ENCODE measurements at regions not wholly inside any gene's neighbourhood (a gene's known extent, or its start where the extent isn't known, plus 50 kb on each side); places are given as distances from the start of the nearest gene placed in this dataset.

- no peaks in the 10 kb centered on the region for H3K4me1 ChIP-seq (ENCODE audit: low read length)
- H3K9me3 ChIP-seq (ENCODE audit: insufficient read depth, low read length) = no peaks in the 10 kb centered on the region
- no peaks in the 10 kb centered on the region for H3K27me3 ChIP-seq (ENCODE audit: low read depth, low read length)
- no peaks in the 10 kb centered on the region for H3K36me3 ChIP-seq (replicated peaks; ENCODE audit: low read depth, low read length)
- H2AFZ ChIP-seq (ENCODE audit: low read depth, low read length) = no peak overlapping the region
- H4K20me1 ChIP-seq (ENCODE audit: insufficient read depth, low read length) = no peaks in the 10 kb centered on the region
- TF ChIP-seq CTCF (IDR thresholded peaks at IDR 0.05; ENCODE audit: low read depth, low read length) = no peak
- TF ChIP-seq EZH2phosphoT487 (IDR thresholded peaks at IDR 0.05; ENCODE audit: low read depth) = no peak
- no peak overlapping the region for H3K27ac ChIP-seq (ENCODE audit: low read length)
- H3K79me2 ChIP-seq (ENCODE audit: low read length) = no peaks in the 10 kb centered on the region
- no peak overlapping the region for H3K4me2 ChIP-seq (ENCODE audit: low read length)
- H3K9ac ChIP-seq (ENCODE audit: low read length) = no peak overlapping the region
- no peak overlapping the region for H3K4me3 ChIP-seq (ENCODE audit: low read length)
Measured at GRCh38 chr1:198099755-198100154, 57.0 kb upstream of the NEK7 start.

- Histone ChIP-seq H3K27ac (ENCODE audit: low read length) (no peak overlapping the region), H3K79me2 (ENCODE audit: low read length) (no peaks in the 10 kb centered on the region), H3K27me3 (ENCODE audit: low read depth, low read length) (no peaks in the 10 kb centered on the region), H2AFZ (ENCODE audit: low read depth, low read length) (no peak overlapping the region), H3K9ac (ENCODE audit: low read length) (no peak overlapping the region), H3K36me3 (replicated peaks; ENCODE audit: low read depth, low read length) (no peaks in the 10 kb centered on the region), H3K9me3 (ENCODE audit: insufficient read depth, low read length) (no peaks in the 10 kb centered on the region), H3K4me2 (ENCODE audit: low read length) (no peak overlapping the region), H4K20me1 (ENCODE audit: insufficient read depth, low read length) (no peaks in the 10 kb centered on the region), H3K4me1 (ENCODE audit: low read length) (no peaks in the 10 kb centered on the region), H3K4me3 (ENCODE audit: low read length) (no peak overlapping the region)
- no peak for TF ChIP-seq CTCF (IDR thresholded peaks at IDR 0.05; ENCODE audit: low read depth, low read length)
Measured at GRCh38 chr1:198101716-198102453, 54.9 kb upstream of the NEK7 start.

- Histone ChIP-seq H3K9me3 (ENCODE audit: insufficient read depth, low read length) (no peaks in the 10 kb centered on the region), H3K4me3 (ENCODE audit: low read length) (no peak overlapping the region), H3K4me2 (ENCODE audit: low read length) (no peak overlapping the region), H3K4me1 (ENCODE audit: low read length) (no peaks in the 10 kb centered on the region), H4K20me1 (ENCODE audit: insufficient read depth, low read length) (no peaks in the 10 kb centered on the region), H3K27ac (ENCODE audit: low read length) (no peak overlapping the region), H2AFZ (ENCODE audit: low read depth, low read length) (no peak overlapping the region), H3K36me3 (replicated peaks; ENCODE audit: low read depth, low read length) (no peaks in the 10 kb centered on the region), H3K9ac (ENCODE audit: low read length) (no peak overlapping the region), H3K79me2 (ENCODE audit: low read length) (no peaks in the 10 kb centered on the region), H3K27me3 (ENCODE audit: low read depth, low read length) (no peaks in the 10 kb centered on the region)
- no peak for TF ChIP-seq EZH2phosphoT487 (IDR thresholded peaks at IDR 0.05; ENCODE audit: low read depth)
- no peak for TF ChIP-seq CTCF (IDR thresholded peaks at IDR 0.05; ENCODE audit: low read depth, low read length)
Measured at GRCh38 chr1:198102454-198102827, 54.4 kb upstream of the NEK7 start.

GRCh38 chr1:198105185-198105584 is 51.6 kb upstream of the NEK7 start:
- Histone ChIP-seq H3K9ac (ENCODE audit: low read length) (no peak overlapping the region), H3K4me3 (ENCODE audit: low read length) (no peak overlapping the region), H3K27me3 (ENCODE audit: low read depth, low read length) (no peaks in the 10 kb centered on the region), H3K27ac (ENCODE audit: low read length) (no peak overlapping the region), H3K79me2 (ENCODE audit: low read length) (no peaks in the 10 kb centered on the region), H4K20me1 (ENCODE audit: insufficient read depth, low read length) (no peaks in the 10 kb centered on the region), H3K36me3 (replicated peaks; ENCODE audit: low read depth, low read length) (no peaks in the 10 kb centered on the region), H3K9me3 (ENCODE audit: insufficient read depth, low read length) (no peaks in the 10 kb centered on the region), H2AFZ (ENCODE audit: low read depth, low read length) (no peak overlapping the region), H3K4me2 (ENCODE audit: low read length) (no peak overlapping the region), H3K4me1 (ENCODE audit: low read length) (no peaks in the 10 kb centered on the region)
- TF ChIP-seq EZH2phosphoT487 (IDR thresholded peaks at IDR 0.05; ENCODE audit: low read depth) (no peak), CTCF (IDR thresholded peaks at IDR 0.05; ENCODE audit: low read depth, low read length) (no peak)
